Endothelial cell (in vitro differentiated cells): ENCODE measurements at regions not wholly inside any gene's neighbourhood (a gene's known extent, or its start where the extent isn't known, plus 50 kb on each side); places are given as distances from the start of the nearest gene placed in this dataset.

Experiments used
- DNase-seq: peaks from one replicate; pipeline ENCODE4 v3.0.0; 2021; ENCODE audit warnings: low spot score
- H3K27ac Mint-ChIP-seq: one replicate; pipeline ENCODE4 v1.8.0; 2021; ENCODE audit warnings: mixed read lengths, inconsistent platforms; ENCODE audit not compliant: unreplicated experiment
- H3K27me3 Mint-ChIP-seq: one replicate; pipeline ENCODE4 v1.8.0; 2021; ENCODE audit warnings: mild to moderate bottlenecking, moderate library complexity, mixed read lengths, inconsistent platforms; ENCODE audit not compliant: unreplicated experiment
- H3K36me3 Mint-ChIP-seq: one replicate; pipeline ENCODE4 v1.8.0; 2021; ENCODE audit warnings: mild to moderate bottlenecking, low read depth, mixed read lengths, inconsistent platforms; ENCODE audit not compliant: unreplicated experiment
- H3K4me1 Mint-ChIP-seq: one replicate; pipeline ENCODE4 v1.8.0; 2021; ENCODE audit warnings: mild to moderate bottlenecking, mixed read lengths, inconsistent platforms; ENCODE audit not compliant: unreplicated experiment
- H3K4me3 Mint-ChIP-seq: one replicate; pipeline ENCODE4 v1.8.0; 2021; ENCODE audit warnings: mild to moderate bottlenecking, mixed read lengths, inconsistent platforms; ENCODE audit not compliant: unreplicated experiment
- H3K9me3 Mint-ChIP-seq: one replicate; pipeline ENCODE4 v1.8.0; 2021; ENCODE audit warnings: mixed read lengths, inconsistent platforms; ENCODE audit not compliant: unreplicated experiment
- TF ChIP-seq, protein P1 (sequence below): fragments of 200-600 bp; sonication (generic); IDR thresholded peaks from one replicate; pipeline ENCODE4 v1.5.0; 2021; ENCODE audit warnings: antibody characterized with exemption; ENCODE audit not compliant: unreplicated experiment

DNA sequence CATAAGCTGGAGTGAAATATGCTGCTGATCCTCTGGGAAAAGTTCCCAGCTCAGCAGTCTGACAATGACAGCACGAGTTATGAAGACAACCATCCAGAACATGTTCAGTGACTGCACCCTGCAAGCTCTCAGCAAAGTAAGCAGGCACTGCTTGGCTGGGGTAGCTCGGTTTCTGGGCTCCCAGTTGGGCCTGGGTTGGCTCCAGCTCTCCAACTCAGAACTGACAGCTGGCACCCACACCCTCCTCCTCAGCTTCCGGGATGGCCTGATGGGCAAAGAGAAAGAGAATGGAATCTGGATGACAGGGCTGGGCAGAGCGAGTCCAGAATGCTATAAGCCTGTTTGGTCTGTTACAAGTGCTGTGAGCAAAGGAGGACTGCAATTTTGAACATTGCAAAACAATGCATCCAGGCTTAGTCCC is 185.0 kb downstream of the CSNK1G3 start:
- Mint-ChIP-seq H3K27ac (no peak overlapping the region), H3K4me3 (no peak overlapping the region), H3K4me1 (no peaks in the 10 kb centered on the region), H3K27me3 (no peaks in the 10 kb centered on the region), H3K9me3 (no peaks in the 10 kb centered on the region), H3K36me3 (no peaks in the 10 kb centered on the region)
- TF ChIP-seq, protein P1, sequence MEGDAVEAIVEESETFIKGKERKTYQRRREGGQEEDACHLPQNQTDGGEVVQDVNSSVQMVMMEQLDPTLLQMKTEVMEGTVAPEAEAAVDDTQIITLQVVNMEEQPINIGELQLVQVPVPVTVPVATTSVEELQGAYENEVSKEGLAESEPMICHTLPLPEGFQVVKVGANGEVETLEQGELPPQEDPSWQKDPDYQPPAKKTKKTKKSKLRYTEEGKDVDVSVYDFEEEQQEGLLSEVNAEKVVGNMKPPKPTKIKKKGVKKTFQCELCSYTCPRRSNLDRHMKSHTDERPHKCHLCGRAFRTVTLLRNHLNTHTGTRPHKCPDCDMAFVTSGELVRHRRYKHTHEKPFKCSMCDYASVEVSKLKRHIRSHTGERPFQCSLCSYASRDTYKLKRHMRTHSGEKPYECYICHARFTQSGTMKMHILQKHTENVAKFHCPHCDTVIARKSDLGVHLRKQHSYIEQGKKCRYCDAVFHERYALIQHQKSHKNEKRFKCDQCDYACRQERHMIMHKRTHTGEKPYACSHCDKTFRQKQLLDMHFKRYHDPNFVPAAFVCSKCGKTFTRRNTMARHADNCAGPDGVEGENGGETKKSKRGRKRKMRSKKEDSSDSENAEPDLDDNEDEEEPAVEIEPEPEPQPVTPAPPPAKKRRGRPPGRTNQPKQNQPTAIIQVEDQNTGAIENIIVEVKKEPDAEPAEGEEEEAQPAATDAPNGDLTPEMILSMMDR, result no peak
- no peak for DNase-seq

- Mint-ChIP-seq H3K4me1 (no peaks in the 10 kb centered on the region), H3K36me3 (no peaks in the 10 kb centered on the region), H3K9me3 (no peaks in the 10 kb centered on the region), H3K27ac (no peak overlapping the region), H3K27me3 (no peaks in the 10 kb centered on the region), H3K4me3 (no peak overlapping the region)
- TF ChIP-seq, protein P1, result no peak
- no peak for DNase-seq
Measured at GRCh38 chr5:123690821-123691220, 178.8 kb downstream of the CSNK1G3 start.

DNA sequence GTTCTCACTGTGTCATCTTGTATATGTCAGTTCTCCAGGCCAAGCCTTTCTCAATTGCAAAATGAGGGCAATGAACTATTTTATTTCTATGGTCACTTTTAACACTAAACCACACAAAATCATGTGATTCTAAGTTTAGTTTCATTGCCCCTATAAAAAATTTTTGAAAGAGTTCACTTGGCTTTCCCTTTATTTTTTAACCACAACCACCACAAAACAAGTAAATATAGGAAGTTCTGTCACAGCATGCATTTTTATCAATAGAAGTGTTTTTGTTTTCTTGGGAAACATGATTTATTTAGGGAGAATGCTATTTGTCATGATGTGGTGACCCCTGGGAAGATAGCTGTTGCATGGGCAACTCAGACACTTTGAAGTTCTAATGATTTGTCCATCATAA is 169.1 kb downstream of the CSNK1G3 start:
- H3K9me3 Mint-ChIP-seq, result peaks cover 15% of the 10 kb centered on the region
- no peaks in the 10 kb centered on the region for H3K4me1 Mint-ChIP-seq
- no peak overlapping the region for H3K4me3 Mint-ChIP-seq
- no peak for DNase-seq
- peaks cover 2% of the 10 kb centered on the region for H3K27me3 Mint-ChIP-seq
- no peak overlapping the region for H3K27ac Mint-ChIP-seq
- TF ChIP-seq, protein P1, result no peak
- no peaks in the 10 kb centered on the region for H3K36me3 Mint-ChIP-seq

GRCh38 chr5:123673107-123673506 is 161.1 kb downstream of the CSNK1G3 start:
- TF ChIP-seq, protein P1, result no peak
- Mint-ChIP-seq H3K27ac (no peak overlapping the region), H3K4me3 (no peak overlapping the region), H3K9me3 (no peaks in the 10 kb centered on the region), H3K4me1 (peaks cover 5% of the 10 kb centered on the region), H3K27me3 (no peaks in the 10 kb centered on the region), H3K36me3 (no peaks in the 10 kb centered on the region)
- no peak for DNase-seq

DNA sequence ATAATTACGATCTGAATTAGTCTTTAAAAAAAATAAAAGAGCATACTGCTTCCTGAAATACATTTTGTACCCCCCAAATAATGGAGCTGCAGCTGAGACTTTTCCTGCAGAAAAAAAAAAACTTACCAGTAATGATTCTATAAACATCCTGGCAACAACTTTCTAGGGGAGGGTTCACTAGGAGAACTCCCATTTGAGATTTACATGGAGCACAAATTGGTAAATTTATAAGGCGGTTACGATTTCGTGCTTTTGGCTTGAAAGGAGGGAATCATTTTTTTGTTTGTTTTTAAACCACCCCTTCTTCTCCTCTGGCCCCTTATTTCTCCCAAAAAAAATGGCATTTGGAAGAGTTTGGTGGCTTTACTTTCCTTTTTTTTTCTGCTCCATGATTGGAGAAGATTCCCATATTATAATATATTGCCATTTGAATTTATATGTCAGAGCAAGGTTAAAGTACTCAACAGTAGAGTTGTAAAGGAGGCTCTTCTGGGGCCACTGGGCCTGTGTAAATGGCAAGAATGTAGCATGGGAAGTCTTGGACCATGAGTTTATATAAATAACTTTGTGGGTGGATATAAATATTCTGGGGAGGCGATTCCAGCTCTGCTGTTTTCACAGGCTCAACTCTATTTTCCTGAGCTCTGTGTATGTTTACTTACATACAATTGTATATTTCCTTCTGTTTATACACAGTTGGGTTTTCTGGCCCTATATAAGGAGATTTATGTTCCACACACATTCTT is 159.9 kb downstream of the CSNK1G3 start:
- Mint-ChIP-seq H3K4me3 (no peak overlapping the region), H3K9me3 (no peaks in the 10 kb centered on the region), H3K36me3 (no peaks in the 10 kb centered on the region), H3K4me1 (peaks cover 5% of the 10 kb centered on the region), H3K27ac (no peak overlapping the region), H3K27me3 (no peaks in the 10 kb centered on the region)
- TF ChIP-seq, protein P1, result no peak
- DNase-seq, result no peak
